PC-3 (cell line): ENCODE measurements at regions not wholly inside any gene's neighbourhood (a gene's known extent, or its start where the extent isn't known, plus 50 kb on each side); places are given as distances from the start of the nearest gene placed in this dataset. TPM values are rescaled to one million over a fixed set of nuclear protein-coding genes. Genes with fewer than 3 reads are reported as not detected.

Experiments used
- ATAC-seq: fragments of 200-7000 bp; cut with Tn5 transposase; 2 replicates; pipeline ENCODE4 v1.9.1; 2020; ENCODE audit warnings: mild to moderate bottlenecking, moderate library complexity
- BruUV-seq: library from RNA; stranded (reverse); fragments of 400-500 nt; replicated peaks from 2 replicates; lab custom pipeline; 2021; lab: Mats Ljungman, UMichigan
- CTCF ChIA-PET: fragments of 300-600 bp; sonication (Branson Sonifier 250); formaldehyde crosslinking; loops from one replicate; lab custom pipeline; 2022; ENCODE audit warnings: antibody characterized with exemption; lab: Charles Lee
- POLR2A ChIA-PET: fragments of 300-600 bp; sonication (Branson Sonifier 250); formaldehyde crosslinking; loops from one replicate; lab custom pipeline; 2022; ENCODE audit warnings: antibody characterized with exemption; ENCODE audit not compliant: unreplicated experiment; lab: Charles Lee
- DNase-seq: peaks from one replicate; pipeline ENCODE4 v3.0.0-alpha.2; 2015
- H2AFZ ChIP-seq: fragments of 300-600 bp; sonication (generic); 2 replicates; pipeline ENCODE4 v1.6.0; 2016; ENCODE audit warnings: antibody characterized with exemption, low read length
- H3F3A ChIP-seq: fragments of 300-600 bp; sonication (generic); one replicate; pipeline ENCODE4 v1.6.0; 2017; ENCODE audit warnings: antibody characterized with exemption, low read length, control low read depth, mild to moderate bottlenecking; ENCODE audit not compliant: unreplicated experiment
- H3K27ac ChIP-seq: fragments of 300-600 bp; sonication (generic); 2 replicates; pipeline ENCODE4 v1.5.1; 2016; ENCODE audit warnings: mild to moderate bottlenecking, low read length
- H3K27me3 ChIP-seq: fragments of 300-600 bp; sonication (generic); 2 replicates; pipeline ENCODE4 v1.6.1; 2016; ENCODE audit warnings: low read length, mixed read lengths
- H3K36me3 ChIP-seq: fragments of 300-600 bp; sonication (generic); 2 replicates; pipeline ENCODE4 v1.6.1; 2016; ENCODE audit warnings: low read depth, mixed run types, low read length, mixed read lengths
- H3K4me1 ChIP-seq: fragments of 300-600 bp; sonication (generic); 2 replicates; pipeline ENCODE4 v1.5.1; 2016; ENCODE audit warnings: low read length; ENCODE audit not compliant: insufficient read depth
- H3K4me2 ChIP-seq: fragments of 300-600 bp; sonication (generic); 2 replicates; pipeline ENCODE4 v1.6.0; 2016; ENCODE audit warnings: low read length
- H3K4me3 ChIP-seq: fragments of 300-600 bp; sonication (generic); 2 replicates; pipeline ENCODE4 v1.5.1; 2016; ENCODE audit warnings: mild to moderate bottlenecking, low read length, mixed read lengths
- H3K79me2 ChIP-seq: fragments of 300-600 bp; sonication (generic); 2 replicates; pipeline ENCODE4 v1.6.1; 2017; ENCODE audit warnings: low read length, mixed read lengths
- H3K9ac ChIP-seq: fragments of 300-600 bp; sonication (generic); 2 replicates; pipeline ENCODE4 v1.6.0; 2016; ENCODE audit warnings: mild to moderate bottlenecking, low read length
- H3K9me2 ChIP-seq: fragments of 300-600 bp; sonication (generic); replicated peaks from 2 replicates; pipeline ENCODE4 v1.6.1; 2016; ENCODE audit warnings: mixed run types, low read length, mixed read lengths
- H3K9me3 ChIP-seq: fragments of 300-600 bp; sonication (generic); 2 replicates; pipeline ENCODE4 v1.6.1; 2016; ENCODE audit warnings: low read length, mixed read lengths
- H4K20me1 ChIP-seq: fragments of 300-600 bp; sonication (generic); 2 replicates; pipeline ENCODE4 v1.6.1; 2016; ENCODE audit warnings: low read length, mixed read lengths
- CTCF ChIP-seq: fragments of 300-600 bp; sonication (generic); conservative IDR thresholded peaks from 2 replicates; pipeline ENCODE4 v1.5.1; 2017; ENCODE audit warnings: antibody characterized with exemption, low read depth, mild to moderate bottlenecking, low read length
- EZH2 ChIP-seq: fragments of 300-600 bp; sonication (generic); IDR thresholded peaks from one replicate; pipeline ENCODE4 v1.6.1; 2017; ENCODE audit warnings: antibody characterized with exemption, mild to moderate bottlenecking, low read length; ENCODE audit not compliant: unreplicated experiment
- EZH2phosphoT487 ChIP-seq: fragments of 300-600 bp; sonication (generic); IDR thresholded peaks from 2 replicates; pipeline ENCODE4 v1.6.1; 2018; ENCODE audit warnings: mild to moderate bottlenecking, antibody characterized with exemption, low read length, borderline replicate concordance
- intact Hi-C: fragments of 100-400 bp; cut with micrococcal nuclease; formaldehyde crosslinking; loops from 2 replicates; pipeline ENCODE4 v1.9.0; 2023
- microRNA-seq: library from miRNA; unstranded; fragments of <30 nt; microRNA quantifications from one replicate; pipeline ENCODE4 v1.1.0, GENCODE V29; 2020; ENCODE audit not compliant: unreplicated experiment

GRCh38 chr12:116508145-116509121 lies 50.7 kb upstream of the MAP1LC3B2 start:
- Histone ChIP-seq H3K4me3 (peak overlapping the region; percentile 69), H3K27me3 (no peaks in the 10 kb centered on the region), H3K9ac (peak overlapping the region; percentile 72), H3K9me3 (no peaks in the 10 kb centered on the region), H3K79me2 (no peaks in the 10 kb centered on the region), H3K36me3 (no peaks in the 10 kb centered on the region), H3K9me2 (no peaks in the 10 kb centered on the region), H3K27ac (peak overlapping the region; percentile 34), H3F3A (no peaks in the 10 kb centered on the region), H3K4me1 (peaks cover 9% of the 10 kb centered on the region; the same call in 1 of the 2 replicates), H3K4me2 (peak overlapping the region; percentile 95), H4K20me1 (no peaks in the 10 kb centered on the region), H2AFZ (peak overlapping the region; percentile 97)
- TF ChIP-seq EZH2 = no peak
- TF ChIP-seq EZH2phosphoT487 = no peak
- TF ChIP-seq CTCF = no peak
- BruUV-seq = no TSS peak
- intact Hi-C loops = no loop called here
- ATAC-seq = peak; percentile 77
- ChIA-PET POLR2A (interaction anchor here (0.6 kb wide), 1 partner anchor 1740 kb away, joined by 5 read pairs; no protein-coding TSS in a partner anchor), CTCF (no interaction called here)
- peak; percentile 26 for DNase-seq

Small RNA genes lying in the stretch of these regions (microRNA-seq; reads per million reads assigned to microRNA genes)
- gene MIR4472-2 = not detected
